IMR-90 (cell line): ENCODE measurements at regions not wholly inside any gene's neighbourhood (a gene's known extent, or its start where the extent isn't known, plus 50 kb on each side); places are given as distances from the start of the nearest gene placed in this dataset.

Experiments used
- ATAC-seq: fragments of 200-7000 bp; cut with Tn5 transposase; 2 replicates; pipeline ENCODE4 v1.9.1; 2020; ENCODE audit warnings: low read depth, mild to moderate bottlenecking, moderate library complexity
- BruUV-seq: library from RNA; stranded (reverse); fragments of 400-500 nt; replicated peaks from 2 replicates; lab custom pipeline; 2021; lab: Mats Ljungman, UMichigan
- CTCF ChIA-PET: fragments of 300-600 bp; formaldehyde crosslinking; extraction: SDS; loops from one replicate; lab custom pipeline; 2021; ENCODE audit warnings: antibody characterized with exemption; lab: Yijun Ruan, JAX
- POLR2A ChIA-PET: fragments of 300-600 bp; sonication (Branson Sonifier 250); formaldehyde crosslinking; loops from one replicate; lab custom pipeline; 2022; ENCODE audit warnings: antibody characterized with exemption; ENCODE audit not compliant: unreplicated experiment; lab: Charles Lee
- DNase-seq: peaks from one replicate; pipeline ENCODE4 v3.0.0; 2013
- H2AFZ ChIP-seq: replicated peaks from 2 replicates; pipeline ENCODE3; 2013; ENCODE audit warnings: low read length, mild to moderate bottlenecking; ENCODE audit not compliant: poor library complexity
- H2AK5ac ChIP-seq: 2 replicates; pipeline ENCODE4 v1.6.1; 2013; ENCODE audit warnings: low read depth, low read length, inconsistent platforms
- H2AK9ac ChIP-seq: replicated peaks from 2 replicates; pipeline ENCODE3; 2013; ENCODE audit warnings: mild to moderate bottlenecking, low read depth, low read length, moderate library complexity; ENCODE audit not compliant: poor library complexity
- H2BK120ac ChIP-seq: 2 replicates; pipeline ENCODE4 v1.6.1; 2013; ENCODE audit warnings: low read depth, low read length, inconsistent platforms
- H2BK15ac ChIP-seq: 3 replicates; pipeline ENCODE4 v1.6.1; 2013; ENCODE audit warnings: low read depth, low read length, inconsistent platforms
- H2BK20ac ChIP-seq: 2 replicates; pipeline ENCODE4 v1.6.1; 2013; ENCODE audit warnings: low read depth, mild to moderate bottlenecking, inconsistent platforms, low read length, moderate library complexity
- H2BK5ac ChIP-seq: 2 replicates; pipeline ENCODE4 v1.6.1; 2013; ENCODE audit warnings: mild to moderate bottlenecking, low read depth, low read length, inconsistent platforms; ENCODE audit not compliant: poor library complexity, severe bottlenecking
- H3K14ac ChIP-seq: replicated peaks from 2 replicates; pipeline ENCODE4 v1.6.1; 2013; ENCODE audit warnings: low read depth, low read length, inconsistent platforms
- H3K18ac ChIP-seq: 2 replicates; pipeline ENCODE4 v1.6.1; 2013; ENCODE audit warnings: low read depth, low read length, control low read depth
- H3K23ac ChIP-seq: 2 replicates; pipeline ENCODE4 v1.6.1; 2013; ENCODE audit warnings: low read depth, low read length, inconsistent platforms
- H3K27ac ChIP-seq: 2 replicates; pipeline ENCODE4 v1.5.1; 2013; ENCODE audit warnings: mild to moderate bottlenecking, control low read depth, low read length; ENCODE audit not compliant: insufficient read depth
- H3K27me3 ChIP-seq: 2 replicates; pipeline ENCODE4 v1.6.1; 2013; ENCODE audit warnings: low read length; ENCODE audit not compliant: control insufficient read depth, insufficient read depth
- H3K36me3 ChIP-seq: 2 replicates; pipeline ENCODE4 v1.6.1; 2013; ENCODE audit warnings: low read length, mixed read lengths; ENCODE audit not compliant: control insufficient read depth, insufficient read depth
- H3K4ac ChIP-seq: 2 replicates; pipeline ENCODE4 v1.6.1; 2013; ENCODE audit warnings: low read depth, low read length, inconsistent platforms
- H3K4me1 ChIP-seq: 2 replicates; pipeline ENCODE4 v1.6.1; 2013; ENCODE audit warnings: low read length, mixed read lengths; ENCODE audit not compliant: control insufficient read depth, insufficient read depth
- H3K4me2 ChIP-seq: 2 replicates; pipeline ENCODE4 v1.6.1; 2013; ENCODE audit warnings: low read depth, mild to moderate bottlenecking, control low read depth, low read length, moderate library complexity
- H3K4me3 ChIP-seq: 2 replicates; pipeline ENCODE4 v1.5.1; 2013; ENCODE audit warnings: low read depth, mild to moderate bottlenecking, control low read depth, low read length, moderate library complexity; ENCODE audit not compliant: insufficient read depth
- H3K56ac ChIP-seq: 2 replicates; pipeline ENCODE4 v1.6.1; 2013; ENCODE audit warnings: low read length, inconsistent platforms; ENCODE audit not compliant: insufficient read depth; ENCODE audit errors: extremely low read depth
- H3K79me1 ChIP-seq, 2 experiments: 2 replicates each; pipeline ENCODE4 v1.6.1; 2013; ENCODE audit warnings: low read length in 2 of 2, inconsistent platforms in 1 of 2, low read depth in 1 of 2
- H3K9ac ChIP-seq: 2 replicates; pipeline ENCODE4 v1.6.1; 2013; ENCODE audit warnings: low read depth, low read length, control low read depth
- H3K9me1 ChIP-seq: 2 replicates; pipeline ENCODE4 v1.6.1; 2013; ENCODE audit warnings: low read length, inconsistent platforms; ENCODE audit not compliant: insufficient read depth
- H3K9me3 ChIP-seq: 2 replicates; pipeline ENCODE4 v1.6.1; 2013; ENCODE audit warnings: low read length; ENCODE audit not compliant: control insufficient read depth, insufficient read depth
- H4K20me1 ChIP-seq: 2 replicates; pipeline ENCODE4 v1.6.1; 2013; ENCODE audit warnings: low read length, inconsistent platforms; ENCODE audit not compliant: insufficient read depth
- H4K5ac ChIP-seq: 2 replicates; pipeline ENCODE4 v1.6.1; 2013; ENCODE audit warnings: mild to moderate bottlenecking, low read depth, low read length, control low read depth
- H4K8ac ChIP-seq, 2 experiments: 2 replicates each; pipeline ENCODE4 v1.6.1; 2013; ENCODE audit warnings: low read depth in 2 of 2, low read length in 2 of 2, control low read depth in 1 of 2, inconsistent platforms in 1 of 2
- H4K91ac ChIP-seq: 2 replicates; pipeline ENCODE4 v1.6.1; 2013; ENCODE audit warnings: low read depth, low read length, inconsistent platforms; ENCODE audit not compliant: insufficient read depth
- BHLHE40 ChIP-seq: fragments of 150-350 bp; IDR thresholded peaks from 2 replicates; pipeline ENCODE4 v1.6.1; 2016; ENCODE audit warnings: mild to moderate bottlenecking, low read depth, low read length
- CEBPB ChIP-seq: IDR thresholded peaks from 2 replicates; pipeline ENCODE4 v1.6.1; 2012; ENCODE audit warnings: low read depth, low read length, improper control_type of control experiment
- CHD1 ChIP-seq: IDR thresholded peaks from 2 replicates; pipeline ENCODE4 v1.6.1; 2012; ENCODE audit warnings: low read depth, low read length, improper control_type of control experiment
- CTCF ChIP-seq: conservative IDR thresholded peaks from 2 replicates; pipeline ENCODE4 v1.5.1; 2012; ENCODE audit warnings: mild to moderate bottlenecking, low read depth, low read length, improper control_type of control experiment
- ELK1 ChIP-seq: fragments of 150-350 bp; IDR thresholded peaks from 2 replicates; pipeline ENCODE4 v1.6.1; 2016; ENCODE audit warnings: low read depth, mild to moderate bottlenecking, low read length, moderate library complexity, borderline replicate concordance
- FOS ChIP-seq: fragments of 150-350 bp; IDR thresholded peaks from 2 replicates; pipeline ENCODE4 v1.6.1; 2016; ENCODE audit warnings: low read depth, low read length
- MAFK ChIP-seq: IDR thresholded peaks from 2 replicates; pipeline ENCODE4 v1.6.1; 2012; ENCODE audit warnings: low read depth, low read length, improper control_type of control experiment
- MAZ ChIP-seq: IDR thresholded peaks from 2 replicates; pipeline ENCODE4 v1.6.1; 2012; ENCODE audit warnings: low read depth, mild to moderate bottlenecking, low read length, improper control_type of control experiment, moderate library complexity, borderline replicate concordance
- MXI1 ChIP-seq: IDR thresholded peaks from 2 replicates; pipeline ENCODE4 v1.6.1; 2012; ENCODE audit warnings: low read depth, mild to moderate bottlenecking, low read length, moderate library complexity, borderline replicate concordance
- NFE2L2 ChIP-seq: fragments of 150-350 bp; IDR thresholded peaks from 2 replicates; pipeline ENCODE4 v1.6.1; 2016; ENCODE audit warnings: low read depth, mild to moderate bottlenecking, low read length
- POLR2A ChIP-seq: IDR thresholded peaks from 2 replicates; pipeline ENCODE4 v1.6.1; 2012; ENCODE audit warnings: mild to moderate bottlenecking, low read depth, low read length
- RAD21 ChIP-seq: IDR thresholded peaks from 2 replicates; pipeline ENCODE4 v1.6.1; 2012; ENCODE audit warnings: low read length, improper control_type of control experiment
- RCOR1 ChIP-seq: IDR thresholded peaks from 2 replicates; pipeline ENCODE4 v1.6.1; 2012; ENCODE audit warnings: mild to moderate bottlenecking, low read length, improper control_type of control experiment; ENCODE audit not compliant: insufficient replicate concordance
- RFX5 ChIP-seq: IDR thresholded peaks from 2 replicates; pipeline ENCODE4 v1.8.0; 2012; ENCODE audit warnings: low read depth, mild to moderate bottlenecking, low read length, moderate library complexity
- SMC3 ChIP-seq: fragments of 150-350 bp; IDR thresholded peaks from 2 replicates; pipeline ENCODE4 v1.6.1; 2016; ENCODE audit warnings: low read depth, mild to moderate bottlenecking, antibody characterized with exemption, low read length, moderate library complexity
- USF2 ChIP-seq: fragments of 150-350 bp; IDR thresholded peaks from 2 replicates; pipeline ENCODE4 v1.6.1; 2017; ENCODE audit warnings: mild to moderate bottlenecking, antibody characterized with exemption, low read length, low read depth
- WGBS, 2 experiments: methylation state at CpG; one replicate each; pipeline versions ENCODE4 v1.1.5 to v1.1.7; 2013; ENCODE audit warnings: missing lambda C conversion rate in 2 of 2; ENCODE audit not compliant: insufficient read length in 1 of 2; ENCODE audit errors: extremely low coverage in 2 of 2; 5-methylcytosine and 5-hydroxymethylcytosine counted together
- dilution Hi-C: fragments of 300-500 bp; cut with HindIII; formaldehyde crosslinking; loops from one replicate; pipeline ENCODE4 v1.14.3; 2018; ENCODE audit warnings: low sequenced_read_pairs; ENCODE audit not compliant: unreplicated experiment
- in situ Hi-C: fragments of 300-500 bp; cut with MboI; formaldehyde crosslinking; loops from 3 replicates; pipeline ENCODE4 v1.14.3; 2019; ENCODE audit warnings: low sequenced_read_pairs, inconsistent platforms, mixed read lengths
- intact Hi-C: fragments of 100-400 bp; cut with micrococcal nuclease; formaldehyde crosslinking; loops from 2 replicates; pipeline ENCODE4 v1.10.0; 2022

GRCh38 chrX:7247346-7247745 is 99.4 kb upstream of the PUDP start:
- CTCF ChIA-PET = interaction anchor here (2.0 kb wide), 1 partner anchor 11 kb away, joined by 7 read pairs; no protein-coding TSS in a partner anchor
- H4K91ac ChIP-seq = no peak overlapping the region
- no TSS peak for BruUV-seq
- no peaks in the 10 kb centered on the region for H3K36me3 ChIP-seq
- dilution Hi-C loops (no loop called here), intact Hi-C loops (no loop called here), in situ Hi-C loops (no loop called here)
- no peak overlapping the region for H2AK9ac ChIP-seq
- no peaks in the 10 kb centered on the region for H4K20me1 ChIP-seq
- H3K14ac ChIP-seq = no peak overlapping the region
- no peak overlapping the region for H2AFZ ChIP-seq
- H3K79me1 ChIP-seq = no peaks in the 10 kb centered on the region
- H2BK5ac ChIP-seq = no peak overlapping the region
- ATAC-seq (no peak), DNase-seq (no peak)
- H3K18ac ChIP-seq = no peak overlapping the region
- H2BK20ac ChIP-seq = no peak overlapping the region
- H3K4me2 ChIP-seq = no peak overlapping the region
- no peak overlapping the region for H2BK15ac ChIP-seq
- H3K9me3 ChIP-seq = peaks cover 3% of the 10 kb centered on the region; the same call in 1 of the 2 replicates
- H4K8ac ChIP-seq = no peak overlapping the region
- POLR2A ChIA-PET = no interaction called here
- WGBS, 2 experiments = no CpG with 5 or more reads among the region's 2 CpGs
- H3K9ac ChIP-seq = no peak overlapping the region
- no peaks in the 10 kb centered on the region for H3K4me1 ChIP-seq
- H3K4ac ChIP-seq = no peak overlapping the region
- H4K5ac ChIP-seq = no peak overlapping the region
- H3K27me3 ChIP-seq = no peaks in the 10 kb centered on the region
- H3K23ac ChIP-seq = no peak overlapping the region
- no peak overlapping the region for H3K4me3 ChIP-seq
- TF ChIP-seq MXI1 = no peak
- no peak for TF ChIP-seq SMC3
- no peak for TF ChIP-seq CHD1
- TF ChIP-seq CEBPB = no peak
- TF ChIP-seq ELK1 = no peak
- no peak for TF ChIP-seq NFE2L2
- TF ChIP-seq CTCF = no peak
- no peak for TF ChIP-seq FOS
- TF ChIP-seq RAD21 = no peak
- no peak for TF ChIP-seq RCOR1
- TF ChIP-seq RFX5 = no peak
- no peak for TF ChIP-seq POLR2A
- no peak for TF ChIP-seq BHLHE40
- TF ChIP-seq MAFK = no peak
- no peak for TF ChIP-seq USF2
- TF ChIP-seq MAZ = no peak
- no peak overlapping the region for H2BK120ac ChIP-seq
- no peak overlapping the region for H3K56ac ChIP-seq
- H3K27ac ChIP-seq = no peak overlapping the region
- H2AK5ac ChIP-seq = no peak overlapping the region
- H3K9me1 ChIP-seq = no peaks in the 10 kb centered on the region
